GM12878 (cell line): ENCODE measurements at regions not wholly inside any gene's neighbourhood (a gene's known extent, or its start where the extent isn't known, plus 50 kb on each side); places are given as distances from the start of the nearest gene placed in this dataset.

Experiments
- ATAC-seq: fragments of 200-7000 bp; cut with Tn5 transposase; 3 replicates; pipeline ENCODE4 v1.9.1; 2020; ENCODE audit warnings: mild to moderate bottlenecking, moderate library complexity
- BruUV-seq: library from RNA; stranded (reverse); fragments of 400-500 nt; replicated peaks from 2 replicates; lab custom pipeline; 2021; lab: Mats Ljungman, UMichigan
- CTCF ChIA-PET: fragments of 300-600 bp; sonication (Branson Sonifier 250); formaldehyde crosslinking; extraction: SDS; loops from one replicate; lab custom pipeline; 2021; ENCODE audit warnings: inconsistent platforms; lab: Yijun Ruan, JAX
- POLR2A ChIA-PET: fragments of 350-600 bp; formaldehyde crosslinking; extraction: SDS; loops from one replicate; lab custom pipeline; 2021; ENCODE audit warnings: inconsistent platforms; lab: Charles Lee
- RAD21 ChIA-PET: fragments of 300-600 bp; sonication (Branson Sonifier 250); formaldehyde crosslinking; loops from one replicate; lab custom pipeline; 2023; ENCODE audit warnings: antibody characterized with exemption; ENCODE audit not compliant: unreplicated experiment; lab: Charles Lee
- SMC1A ChIA-PET: fragments of 300-600 bp; sonication (Branson Sonifier 250); formaldehyde crosslinking; loops from one replicate; lab custom pipeline; 2023; ENCODE audit not compliant: unreplicated experiment, uncharacterized antibody; lab: Charles Lee
- DNase-seq: peaks from one replicate; pipeline ENCODE4 v3.0.0-alpha.2; 2011; ENCODE audit warnings: low read depth, low spot score
- FAIRE-seq: peaks from 3 replicates; lab custom pipeline; 2011; peaks lifted over from hg19 to GRCh38; lab: Jason Lieb, UNC
- H2AFZ ChIP-seq: 2 replicates; pipeline ENCODE4 v1.6.0; 2011; ENCODE audit warnings: low read depth, low read length, control low read depth; ENCODE audit not compliant: control insufficient read depth
- H3K27ac ChIP-seq: 2 replicates; pipeline ENCODE4 v1.5.1; 2011; ENCODE audit warnings: control low read depth; ENCODE audit not compliant: control insufficient read depth, insufficient read depth
- H3K27me3 ChIP-seq, 2 experiments: replicated peaks in 1 of 2; 2 replicates each; pipeline versions ENCODE4 v1.6.0 to v1.6.1; 2011; ENCODE audit warnings: low read length in 1 of 2; ENCODE audit not compliant: control insufficient read depth in 2 of 2, insufficient read depth in 2 of 2
- H3K36me3 ChIP-seq, 2 experiments: 2 replicates each; pipeline ENCODE4 v1.5.1; 2011; ENCODE audit warnings: low read length in 1 of 2; ENCODE audit not compliant: control insufficient read depth in 2 of 2, insufficient read depth in 2 of 2
- H3K4me1 ChIP-seq: 2 replicates; pipeline ENCODE4 v1.6.1; 2011; ENCODE audit warnings: mild to moderate bottlenecking, low read length, moderate library complexity, mixed read lengths; ENCODE audit not compliant: control insufficient read depth, insufficient read depth
- H3K4me2 ChIP-seq: 2 replicates; pipeline ENCODE4 v1.6.0; 2011; ENCODE audit warnings: control low read depth; ENCODE audit not compliant: control insufficient read depth, insufficient read depth
- H3K4me3 ChIP-seq: fragments of 200-600 bp; sonication (generic); 2 replicates; pipeline ENCODE4 v1.5.1; 2016
- H3K79me2 ChIP-seq: 2 replicates; pipeline ENCODE4 v1.6.0; 2011; ENCODE audit warnings: low read length; ENCODE audit not compliant: control insufficient read depth, insufficient read depth
- H3K9ac ChIP-seq: 2 replicates; pipeline ENCODE4 v1.8.0; 2011; ENCODE audit warnings: low read length, control low read depth, mixed read lengths; ENCODE audit not compliant: control insufficient read depth, insufficient read depth
- H3K9me3 ChIP-seq: replicated peaks from 3 replicates; pipeline ENCODE4 v1.5.1; 2011; ENCODE audit warnings: mild to moderate bottlenecking, low read length; ENCODE audit not compliant: control insufficient read depth, insufficient read depth
- H4K20me1 ChIP-seq: 2 replicates; pipeline ENCODE4 v1.6.0; 2011; ENCODE audit not compliant: control insufficient read depth, insufficient read depth
- HDGF ChIP-seq: fragments of 450-650 bp; IDR thresholded peaks from 2 replicates; pipeline ENCODE4 v1.6.1; 2016; ENCODE audit warnings: antibody characterized with exemption
- MXI1 ChIP-seq: fragments of 150-350 bp; IDR thresholded peaks from 2 replicates; pipeline ENCODE4 v1.6.1; 2011; ENCODE audit warnings: low read depth, mild to moderate bottlenecking, inconsistent platforms, low read length, improper control_type of control experiment
- SP1 ChIP-seq: IDR thresholded peaks from one replicate; pipeline ENCODE4 v1.6.1; 2011; ENCODE audit warnings: low read depth, low read length
- WGBS: methylation state at CpG from one replicate; pipeline ENCODE4 v1.1.6; 2016; ENCODE audit warnings: low lambda C conversion rate; ENCODE audit not compliant: insufficient replicate concordance, insufficient coverage; ENCODE audit errors: missing lambda C conversion rate; 5-methylcytosine and 5-hydroxymethylcytosine counted together
- in situ Hi-C: fragments of 300-500 bp; cut with MboI; formaldehyde crosslinking; loops from 9 replicates; pipeline ENCODE4 v1.14.3; 2018; ENCODE audit warnings: mixed read lengths
- intact Hi-C: fragments of 100-400 bp; cut with micrococcal nuclease; formaldehyde crosslinking; loops from one replicate; pipeline ENCODE4 v1.14.2; 2022; ENCODE audit not compliant: unreplicated experiment
- TF ChIP-seq, protein P1 (sequence below): fragments of 450-650 bp; IDR thresholded peaks from 2 replicates; pipeline ENCODE4 v1.6.1; 2017; ENCODE audit warnings: borderline replicate concordance
- TF ChIP-seq, protein P2 (sequence below): fragments of 450-650 bp; IDR thresholded peaks from 2 replicates; pipeline ENCODE4 v1.6.1; 2016; ENCODE audit warnings: mild to moderate bottlenecking, moderate library complexity, borderline replicate concordance

DNA sequence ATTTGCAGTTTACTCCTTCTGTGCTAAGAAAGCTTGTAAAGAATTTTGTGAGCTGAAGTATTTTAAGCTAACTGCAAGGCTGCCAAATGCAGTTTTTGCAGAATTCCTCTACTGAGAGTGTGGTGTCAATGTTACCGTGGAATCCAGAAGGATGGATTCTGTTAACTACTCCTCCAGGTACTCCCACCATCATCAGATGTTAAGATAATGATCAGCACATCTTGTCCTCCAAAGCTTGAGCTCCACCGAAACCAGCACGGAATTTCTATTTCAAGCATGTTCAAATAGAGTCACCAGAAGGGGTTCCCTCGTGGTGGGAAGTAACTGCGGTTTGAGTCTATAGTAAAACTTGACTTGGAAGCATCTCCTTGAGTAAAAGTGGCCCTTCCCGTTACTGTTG lies 64.3 kb upstream of the CDKN3 start (continued):
- TF ChIP-seq, protein P1, sequence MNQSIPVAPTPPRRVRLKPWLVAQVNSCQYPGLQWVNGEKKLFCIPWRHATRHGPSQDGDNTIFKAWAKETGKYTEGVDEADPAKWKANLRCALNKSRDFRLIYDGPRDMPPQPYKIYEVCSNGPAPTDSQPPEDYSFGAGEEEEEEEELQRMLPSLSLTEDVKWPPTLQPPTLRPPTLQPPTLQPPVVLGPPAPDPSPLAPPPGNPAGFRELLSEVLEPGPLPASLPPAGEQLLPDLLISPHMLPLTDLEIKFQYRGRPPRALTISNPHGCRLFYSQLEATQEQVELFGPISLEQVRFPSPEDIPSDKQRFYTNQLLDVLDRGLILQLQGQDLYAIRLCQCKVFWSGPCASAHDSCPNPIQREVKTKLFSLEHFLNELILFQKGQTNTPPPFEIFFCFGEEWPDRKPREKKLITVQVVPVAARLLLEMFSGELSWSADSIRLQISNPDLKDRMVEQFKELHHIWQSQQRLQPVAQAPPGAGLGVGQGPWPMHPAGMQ, result no peak
- TF ChIP-seq, protein P2, sequence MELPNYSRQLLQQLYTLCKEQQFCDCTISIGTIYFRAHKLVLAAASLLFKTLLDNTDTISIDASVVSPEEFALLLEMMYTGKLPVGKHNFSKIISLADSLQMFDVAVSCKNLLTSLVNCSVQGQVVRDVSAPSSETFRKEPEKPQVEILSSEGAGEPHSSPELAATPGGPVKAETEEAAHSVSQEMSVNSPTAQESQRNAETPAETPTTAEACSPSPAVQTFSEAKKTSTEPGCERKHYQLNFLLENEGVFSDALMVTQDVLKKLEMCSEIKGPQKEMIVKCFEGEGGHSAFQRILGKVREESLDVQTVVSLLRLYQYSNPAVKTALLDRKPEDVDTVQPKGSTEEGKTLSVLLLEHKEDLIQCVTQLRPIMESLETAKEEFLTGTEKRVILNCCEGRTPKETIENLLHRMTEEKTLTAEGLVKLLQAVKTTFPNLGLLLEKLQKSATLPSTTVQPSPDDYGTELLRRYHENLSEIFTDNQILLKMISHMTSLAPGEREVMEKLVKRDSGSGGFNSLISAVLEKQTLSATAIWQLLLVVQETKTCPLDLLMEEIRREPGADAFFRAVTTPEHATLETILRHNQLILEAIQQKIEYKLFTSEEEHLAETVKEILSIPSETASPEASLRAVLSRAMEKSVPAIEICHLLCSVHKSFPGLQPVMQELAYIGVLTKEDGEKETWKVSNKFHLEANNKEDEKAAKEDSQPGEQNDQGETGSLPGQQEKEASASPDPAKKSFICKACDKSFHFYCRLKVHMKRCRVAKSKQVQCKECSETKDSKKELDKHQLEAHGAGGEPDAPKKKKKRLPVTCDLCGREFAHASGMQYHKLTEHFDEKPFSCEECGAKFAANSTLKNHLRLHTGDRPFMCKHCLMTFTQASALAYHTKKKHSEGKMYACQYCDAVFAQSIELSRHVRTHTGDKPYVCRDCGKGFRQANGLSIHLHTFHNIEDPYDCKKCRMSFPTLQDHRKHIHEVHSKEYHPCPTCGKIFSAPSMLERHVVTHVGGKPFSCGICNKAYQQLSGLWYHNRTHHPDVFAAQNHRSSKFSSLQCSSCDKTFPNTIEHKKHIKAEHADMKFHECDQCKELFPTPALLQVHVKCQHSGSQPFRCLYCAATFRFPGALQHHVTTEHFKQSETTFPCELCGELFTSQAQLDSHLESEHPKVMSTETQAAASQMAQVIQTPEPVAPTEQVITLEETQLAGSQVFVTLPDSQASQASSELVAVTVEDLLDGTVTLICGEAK, result no peak
- TF ChIP-seq, all 136 proteins: peak for 0

DNA sequence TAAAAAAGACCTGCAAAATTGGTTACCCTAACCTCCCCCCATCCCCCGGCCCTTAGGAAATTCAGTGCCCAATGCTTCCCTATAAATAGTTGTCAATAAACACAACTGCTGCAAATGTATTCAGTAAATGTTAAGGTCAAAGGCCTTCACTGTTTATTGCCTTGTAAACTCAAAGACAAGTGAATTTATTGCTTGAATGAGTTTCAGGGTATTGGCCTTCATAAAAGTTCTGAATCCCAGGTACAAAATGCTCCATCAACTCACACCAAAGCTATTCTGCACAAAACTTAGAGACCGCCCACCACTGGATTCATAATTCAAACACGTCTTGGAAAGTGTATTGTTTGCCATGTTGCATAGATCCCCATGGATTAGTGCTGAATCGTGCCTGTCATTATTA lies 63.3 kb upstream of the CDKN3 start:
- no peak overlapping the region for H3K9ac ChIP-seq
- no peak overlapping the region for H2AFZ ChIP-seq
- CTCF ChIA-PET, result interaction anchor here (1.0 to 2.7 kb wide), 2 partner anchors 14 to 159 kb away, joined by 4 to 15 read pairs; no protein-coding TSS in a partner anchor
- TF ChIP-seq HDGF, result no peak
- no peak for TF ChIP-seq MXI1
- TF ChIP-seq SP1, result no peak
- TF ChIP-seq, all 136 proteins: peak for 0
- Histone ChIP-seq H3K36me3 (no peaks in the 10 kb centered on the region), H4K20me1 (no peaks in the 10 kb centered on the region), H3K4me1 (no peaks in the 10 kb centered on the region), H3K27ac (no peak overlapping the region), H3K79me2 (no peaks in the 10 kb centered on the region), H3K27me3 (peaks cover 0 to 2% of the 10 kb centered on the region in 2 experiments; a peak in 1 of 4 replicates), H3K9me3 (no peaks in the 10 kb centered on the region), H3K4me3 (no peak overlapping the region), H3K4me2 (no peak overlapping the region)
- ATAC-seq (no peak), DNase-seq (no peak), FAIRE-seq (no peak)
- in situ Hi-C loops (loop anchor here (25.0 kb wide), 1 partner anchor 796 kb away; no protein-coding TSS in a partner anchor), intact Hi-C loops (loop anchor here (10.0 kb wide), 1 partner anchor 399 kb away; no protein-coding TSS in a partner anchor)
- 27% methylated on average over 4 of the region's 4 CpGs for WGBS
- BruUV-seq, result no TSS peak
- ChIA-PET RAD21 (interaction anchor here (1.6 kb wide), 1 partner anchor 14 kb away, joined by 3 read pairs; no protein-coding TSS in a partner anchor), SMC1A (interaction anchor here (1.3 to 1.6 kb wide), 2 partner anchors 10 to 14 kb away, joined by 3 to 4 read pairs; no protein-coding TSS in a partner anchor), POLR2A (no interaction called here)
